ENCODE measurements at regions not wholly inside any gene's neighbourhood (a gene's known extent, or its start where the extent isn't known, plus 50 kb on each side); places are given as distances from the start of the nearest gene placed in this dataset.

GRCh38 chr11:120010775-120011174, 127.1 kb downstream of the TRIM29 start:
- no peaks in the 10 kb centered on the region for H3K9me3 ChIP-seq
- H3K36me3 ChIP-seq, result no peaks in the 10 kb centered on the region
- no peak overlapping the region for H3K27ac ChIP-seq
- intact Hi-C loops (cut with DNase I), result no loop called here
- TF ChIP-seq POLR2AphosphoS5 (IDR thresholded peaks at IDR 0.05) (no peak), CTCF (IDR thresholded peaks at IDR 0.05) (no peak), POLR2A (IDR thresholded peaks at IDR 0.05) (no peak)
- no peaks in the 10 kb centered on the region for H3K27me3 ChIP-seq (replicated peaks; ENCODE audit: insufficient read depth)
- no peak overlapping the region for H3K4me3 ChIP-seq
- H3K4me1 ChIP-seq (replicated peaks), result no peaks in the 10 kb centered on the region
- 79% methylated on average over 9 of the region's 9 CpGs for WGBS
- DNase-seq (ENCODE audit: low spot score), result no peak

- 42% methylated on average over 4 of the region's 4 CpGs for WGBS
- Histone ChIP-seq H3K27me3 (replicated peaks; ENCODE audit: insufficient read depth) (no peaks in the 10 kb centered on the region), H3K9me3 (no peaks in the 10 kb centered on the region), H3K27ac (no peak overlapping the region), H3K4me3 (no peak overlapping the region), H3K4me1 (replicated peaks) (no peaks in the 10 kb centered on the region), H3K36me3 (no peaks in the 10 kb centered on the region)
- peak; percentile 54 for DNase-seq (ENCODE audit: low spot score)
- TF ChIP-seq POLR2AphosphoS5 (IDR thresholded peaks at IDR 0.05), result peak; percentile 60
- TF ChIP-seq CTCF (IDR thresholded peaks at IDR 0.05), result no peak
- intact Hi-C loops (cut with DNase I), result no loop called here
Observed at GRCh38 chr11:120009938-120010337, 128.0 kb downstream of the TRIM29 start.

GRCh38 chr11:120007144-120007543, 130.8 kb downstream of the TRIM29 start:
- H3K36me3 ChIP-seq, result no peaks in the 10 kb centered on the region
- no peak for DNase-seq (ENCODE audit: low spot score)
- H3K4me1 ChIP-seq (replicated peaks), result no peaks in the 10 kb centered on the region
- no peak overlapping the region for H3K4me3 ChIP-seq
- 96% methylated on average over 4 of the region's 4 CpGs for WGBS
- no peaks in the 10 kb centered on the region for H3K27me3 ChIP-seq (replicated peaks; ENCODE audit: insufficient read depth)
- no peak overlapping the region for H3K27ac ChIP-seq
- H3K9me3 ChIP-seq, result no peaks in the 10 kb centered on the region
- intact Hi-C loops (cut with DNase I), result no loop called here
- no peak for TF ChIP-seq POLR2AphosphoS5 (IDR thresholded peaks at IDR 0.05)
- no peak for TF ChIP-seq POLR2A (IDR thresholded peaks at IDR 0.05)
- no peak for TF ChIP-seq CTCF (IDR thresholded peaks at IDR 0.05)

GRCh38 chr11:120004723-120005122, 133.2 kb downstream of the TRIM29 start:
- TF ChIP-seq CTCF (IDR thresholded peaks at IDR 0.05), result no peak
- no peak for TF ChIP-seq POLR2AphosphoS5 (IDR thresholded peaks at IDR 0.05)
- TF ChIP-seq POLR2A (IDR thresholded peaks at IDR 0.05), result no peak
- Histone ChIP-seq H3K4me3 (no peak overlapping the region), H3K27ac (no peak overlapping the region), H3K27me3 (replicated peaks; ENCODE audit: insufficient read depth) (no peaks in the 10 kb centered on the region), H3K36me3 (no peaks in the 10 kb centered on the region), H3K9me3 (no peaks in the 10 kb centered on the region), H3K4me1 (replicated peaks) (no peaks in the 10 kb centered on the region)
- no peak for DNase-seq (ENCODE audit: low spot score)
- 92% methylated on average over 4 of the region's 4 CpGs for WGBS
- intact Hi-C loops (cut with DNase I), result no loop called here

- no peak overlapping the region for H3K4me3 ChIP-seq
- intact Hi-C loops (cut with DNase I), result no loop called here
- H3K27ac ChIP-seq, result no peak overlapping the region
- no peaks in the 10 kb centered on the region for H3K4me1 ChIP-seq (replicated peaks)
- H3K36me3 ChIP-seq, result no peaks in the 10 kb centered on the region
- H3K27me3 ChIP-seq (replicated peaks; ENCODE audit: insufficient read depth), result no peaks in the 10 kb centered on the region
- no peaks in the 10 kb centered on the region for H3K9me3 ChIP-seq
- WGBS, result 21% methylated on average over 14 of the region's 14 CpGs
- TF ChIP-seq POLR2AphosphoS5 (IDR thresholded peaks at IDR 0.05), result no peak
- TF ChIP-seq CTCF (IDR thresholded peaks at IDR 0.05), result no peak
- no peak for TF ChIP-seq POLR2A (IDR thresholded peaks at IDR 0.05)
- DNase-seq (ENCODE audit: low spot score), result no peak
Observed at GRCh38 chr11:120001178-120002090, 136.5 kb downstream of the TRIM29 start.

Measured in prostate gland (tissue), 2 donors.